ENCODE measurements at regions not wholly inside any gene's neighbourhood (a gene's known extent, or its start where the extent isn't known, plus 50 kb on each side); places are given as distances from the start of the nearest gene placed in this dataset.

DNA sequence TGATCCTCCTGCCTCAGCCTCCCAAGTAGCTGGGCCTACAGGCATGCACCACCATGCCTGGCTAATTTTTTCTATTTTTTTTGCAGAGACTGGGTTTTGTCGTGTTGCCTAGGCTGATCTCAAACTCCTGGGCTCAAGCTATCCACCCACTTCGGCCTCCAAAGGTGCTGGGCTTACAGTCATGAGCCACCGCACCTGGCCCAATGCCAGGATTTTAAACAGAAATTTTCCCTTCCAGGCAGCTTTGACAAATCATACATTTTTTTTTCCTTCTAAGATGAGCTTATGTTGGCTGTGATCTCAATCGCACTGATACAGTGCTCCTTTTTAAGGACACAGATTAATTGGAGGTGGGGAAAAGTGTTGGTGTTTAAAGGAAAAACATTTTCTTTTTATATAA, 73.2 kb upstream of the CD2AP start:
- H2AFZ ChIP-seq (ENCODE audit: low read depth, low read length) = no peak overlapping the region
- H3K9me3 ChIP-seq (ENCODE audit: low read length) = no peaks in the 10 kb centered on the region
- TF ChIP-seq, protein P1, sequence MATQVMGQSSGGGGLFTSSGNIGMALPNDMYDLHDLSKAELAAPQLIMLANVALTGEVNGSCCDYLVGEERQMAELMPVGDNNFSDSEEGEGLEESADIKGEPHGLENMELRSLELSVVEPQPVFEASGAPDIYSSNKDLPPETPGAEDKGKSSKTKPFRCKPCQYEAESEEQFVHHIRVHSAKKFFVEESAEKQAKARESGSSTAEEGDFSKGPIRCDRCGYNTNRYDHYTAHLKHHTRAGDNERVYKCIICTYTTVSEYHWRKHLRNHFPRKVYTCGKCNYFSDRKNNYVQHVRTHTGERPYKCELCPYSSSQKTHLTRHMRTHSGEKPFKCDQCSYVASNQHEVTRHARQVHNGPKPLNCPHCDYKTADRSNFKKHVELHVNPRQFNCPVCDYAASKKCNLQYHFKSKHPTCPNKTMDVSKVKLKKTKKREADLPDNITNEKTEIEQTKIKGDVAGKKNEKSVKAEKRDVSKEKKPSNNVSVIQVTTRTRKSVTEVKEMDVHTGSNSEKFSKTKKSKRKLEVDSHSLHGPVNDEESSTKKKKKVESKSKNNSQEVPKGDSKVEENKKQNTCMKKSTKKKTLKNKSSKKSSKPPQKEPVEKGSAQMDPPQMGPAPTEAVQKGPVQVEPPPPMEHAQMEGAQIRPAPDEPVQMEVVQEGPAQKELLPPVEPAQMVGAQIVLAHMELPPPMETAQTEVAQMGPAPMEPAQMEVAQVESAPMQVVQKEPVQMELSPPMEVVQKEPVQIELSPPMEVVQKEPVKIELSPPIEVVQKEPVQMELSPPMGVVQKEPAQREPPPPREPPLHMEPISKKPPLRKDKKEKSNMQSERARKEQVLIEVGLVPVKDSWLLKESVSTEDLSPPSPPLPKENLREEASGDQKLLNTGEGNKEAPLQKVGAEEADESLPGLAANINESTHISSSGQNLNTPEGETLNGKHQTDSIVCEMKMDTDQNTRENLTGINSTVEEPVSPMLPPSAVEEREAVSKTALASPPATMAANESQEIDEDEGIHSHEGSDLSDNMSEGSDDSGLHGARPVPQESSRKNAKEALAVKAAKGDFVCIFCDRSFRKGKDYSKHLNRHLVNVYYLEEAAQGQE (IDR thresholded peaks at IDR 0.05; ENCODE audit: borderline replicate concordance) = no peak
- no peak for TF ChIP-seq EZH2 (IDR thresholded peaks at IDR 0.05; ENCODE audit: borderline replicate concordance, insufficient read depth, low read length, poor library complexity, severe bottlenecking)
- TF ChIP-seq POLR2AphosphoS5 (IDR thresholded peaks at IDR 0.05) = no peak
- TF ChIP-seq RAD21 (conservative IDR thresholded peaks at IDR 0.05) = no peak
- TF ChIP-seq MXI1 (conservative IDR thresholded peaks at IDR 0.05; ENCODE audit: poor library complexity, severe bottlenecking) = no peak
- no peak for TF ChIP-seq SMC3 (conservative IDR thresholded peaks at IDR 0.05; ENCODE audit: poor library complexity)
- TF ChIP-seq TAF1 (IDR thresholded peaks at IDR 0.05; ENCODE audit: low read depth) = no peak
- TF ChIP-seq EP300 (conservative IDR thresholded peaks at IDR 0.05; ENCODE audit: poor library complexity, severe bottlenecking) = no peak
- TF ChIP-seq, protein P2, sequence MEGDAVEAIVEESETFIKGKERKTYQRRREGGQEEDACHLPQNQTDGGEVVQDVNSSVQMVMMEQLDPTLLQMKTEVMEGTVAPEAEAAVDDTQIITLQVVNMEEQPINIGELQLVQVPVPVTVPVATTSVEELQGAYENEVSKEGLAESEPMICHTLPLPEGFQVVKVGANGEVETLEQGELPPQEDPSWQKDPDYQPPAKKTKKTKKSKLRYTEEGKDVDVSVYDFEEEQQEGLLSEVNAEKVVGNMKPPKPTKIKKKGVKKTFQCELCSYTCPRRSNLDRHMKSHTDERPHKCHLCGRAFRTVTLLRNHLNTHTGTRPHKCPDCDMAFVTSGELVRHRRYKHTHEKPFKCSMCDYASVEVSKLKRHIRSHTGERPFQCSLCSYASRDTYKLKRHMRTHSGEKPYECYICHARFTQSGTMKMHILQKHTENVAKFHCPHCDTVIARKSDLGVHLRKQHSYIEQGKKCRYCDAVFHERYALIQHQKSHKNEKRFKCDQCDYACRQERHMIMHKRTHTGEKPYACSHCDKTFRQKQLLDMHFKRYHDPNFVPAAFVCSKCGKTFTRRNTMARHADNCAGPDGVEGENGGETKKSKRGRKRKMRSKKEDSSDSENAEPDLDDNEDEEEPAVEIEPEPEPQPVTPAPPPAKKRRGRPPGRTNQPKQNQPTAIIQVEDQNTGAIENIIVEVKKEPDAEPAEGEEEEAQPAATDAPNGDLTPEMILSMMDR (IDR thresholded peaks at IDR 0.05; ENCODE audit: poor library complexity, severe bottlenecking) = no peak

DNA sequence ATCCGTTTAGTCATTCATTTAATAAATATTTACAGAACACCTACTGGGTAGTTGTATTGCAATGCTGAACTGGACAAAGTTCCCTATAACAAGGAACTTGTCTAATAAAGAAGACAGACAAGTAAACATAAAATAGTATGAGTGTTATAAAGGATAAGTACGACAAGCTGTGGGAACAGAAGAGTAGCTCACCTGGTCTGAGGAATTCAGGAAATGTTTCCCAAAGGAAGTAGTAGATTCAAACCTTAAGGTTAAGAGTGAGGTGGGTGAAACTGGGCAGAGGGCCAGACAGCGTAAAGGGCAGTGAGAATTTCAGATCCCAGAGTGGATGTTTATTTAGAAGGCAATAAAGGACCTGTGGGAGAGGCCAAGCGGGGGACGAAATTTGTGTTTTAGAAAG, 72.3 kb upstream of the CD2AP start:
- Histone ChIP-seq H3K4me2 (ENCODE audit: low read length) (no peak overlapping the region), H3F3A (ENCODE audit: insufficient read depth, low read length, poor library complexity, severe bottlenecking) (no peaks in the 10 kb centered on the region), H3K27me3 (ENCODE audit: insufficient read depth, low read depth, low read length) (no peaks in the 10 kb centered on the region), H3K9me2 (ENCODE audit: insufficient read depth, low read length) (no peaks in the 10 kb centered on the region), H3K9ac (ENCODE audit: low read length) (no peak overlapping the region), H3K9me3 (ENCODE audit: low read length) (no peaks in the 10 kb centered on the region), H3K36me3 (ENCODE audit: insufficient read depth, low read length) (no peaks in the 10 kb centered on the region), H2AFZ (ENCODE audit: low read depth, low read length) (no peak overlapping the region), H3K79me2 (replicated peaks; ENCODE audit: insufficient read depth, low read length) (no peaks in the 10 kb centered on the region), H3K27ac (ENCODE audit: low read length) (no peak overlapping the region), H4K20me1 (ENCODE audit: insufficient read depth) (no peaks in the 10 kb centered on the region), H3K4me3 (ENCODE audit: low read length) (no peak overlapping the region)
- no peak for TF ChIP-seq EP300 (conservative IDR thresholded peaks at IDR 0.05; ENCODE audit: poor library complexity, severe bottlenecking)
- no peak for TF ChIP-seq MXI1 (conservative IDR thresholded peaks at IDR 0.05; ENCODE audit: poor library complexity, severe bottlenecking)
- TF ChIP-seq POLR2AphosphoS5 (IDR thresholded peaks at IDR 0.05) = no peak
- no peak for TF ChIP-seq TAF1 (IDR thresholded peaks at IDR 0.05; ENCODE audit: low read depth)
- TF ChIP-seq, protein P1 (IDR thresholded peaks at IDR 0.05; ENCODE audit: borderline replicate concordance) = no peak
- TF ChIP-seq RAD21 (conservative IDR thresholded peaks at IDR 0.05) = no peak
- TF ChIP-seq SMC3 (conservative IDR thresholded peaks at IDR 0.05; ENCODE audit: poor library complexity) = no peak
- no peak for TF ChIP-seq EZH2 (IDR thresholded peaks at IDR 0.05; ENCODE audit: borderline replicate concordance, insufficient read depth, low read length, poor library complexity, severe bottlenecking)
- TF ChIP-seq, protein P2 (IDR thresholded peaks at IDR 0.05; ENCODE audit: poor library complexity, severe bottlenecking) = no peak

More for the DNA sequence above, 73.2 kb upstream of the CD2AP start:
- no peaks in the 10 kb centered on the region for H3K27me3 ChIP-seq (ENCODE audit: insufficient read depth, low read depth, low read length)
- no peaks in the 10 kb centered on the region for H3K36me3 ChIP-seq (ENCODE audit: insufficient read depth, low read length)
- H3K4me3 ChIP-seq (ENCODE audit: low read length) = no peak overlapping the region
- no peaks in the 10 kb centered on the region for H3K79me2 ChIP-seq (replicated peaks; ENCODE audit: insufficient read depth, low read length)
- H3K9ac ChIP-seq (ENCODE audit: low read length) = no peak overlapping the region
- H3K4me2 ChIP-seq (ENCODE audit: low read length) = no peak overlapping the region
- no peaks in the 10 kb centered on the region for H3K9me2 ChIP-seq (ENCODE audit: insufficient read depth, low read length)
- no peak overlapping the region for H3K27ac ChIP-seq (ENCODE audit: low read length)
- H3F3A ChIP-seq (ENCODE audit: insufficient read depth, low read length, poor library complexity, severe bottlenecking) = no peaks in the 10 kb centered on the region
- no peaks in the 10 kb centered on the region for H4K20me1 ChIP-seq (ENCODE audit: insufficient read depth)
